ENCODE measurements at regions not wholly inside any gene's neighbourhood (a gene's known extent, or its start where the extent isn't known, plus 50 kb on each side); places are given as distances from the start of the nearest gene placed in this dataset.

DNA sequence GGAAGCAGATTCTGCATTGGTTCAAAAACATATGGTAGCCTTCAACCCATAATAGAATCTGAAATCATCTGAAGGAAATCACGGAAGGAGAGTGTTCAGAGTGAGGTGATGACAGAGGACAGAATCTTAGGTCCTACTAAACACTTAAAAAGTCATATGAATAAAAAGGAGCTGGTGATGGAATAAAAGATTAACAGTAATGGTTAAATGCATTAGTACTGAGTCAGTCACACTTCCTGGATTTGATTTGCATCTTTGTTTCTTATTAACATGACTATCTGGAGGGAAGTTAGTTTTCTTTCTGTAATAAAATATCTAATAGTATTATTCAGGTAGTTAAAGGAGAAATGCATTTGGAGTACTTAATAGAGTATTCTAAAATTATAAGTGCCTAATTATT is 296.3 kb upstream of the ATXN7L3B start (continued):
- TF ChIP-seq, protein P1, sequence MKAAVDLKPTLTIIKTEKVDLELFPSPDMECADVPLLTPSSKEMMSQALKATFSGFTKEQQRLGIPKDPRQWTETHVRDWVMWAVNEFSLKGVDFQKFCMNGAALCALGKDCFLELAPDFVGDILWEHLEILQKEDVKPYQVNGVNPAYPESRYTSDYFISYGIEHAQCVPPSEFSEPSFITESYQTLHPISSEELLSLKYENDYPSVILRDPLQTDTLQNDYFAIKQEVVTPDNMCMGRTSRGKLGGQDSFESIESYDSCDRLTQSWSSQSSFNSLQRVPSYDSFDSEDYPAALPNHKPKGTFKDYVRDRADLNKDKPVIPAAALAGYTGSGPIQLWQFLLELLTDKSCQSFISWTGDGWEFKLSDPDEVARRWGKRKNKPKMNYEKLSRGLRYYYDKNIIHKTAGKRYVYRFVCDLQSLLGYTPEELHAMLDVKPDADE (IDR thresholded peaks at IDR 0.05) = no peak
- TF ChIP-seq EZH2 (IDR thresholded peaks at IDR 0.05; ENCODE audit: low read depth, unreplicated experiment) (no peak), POLR2AphosphoS5 (IDR thresholded peaks at IDR 0.05; ENCODE audit: low read depth) (no peak), EZH2phosphoT487 (IDR thresholded peaks at IDR 0.05; ENCODE audit: unreplicated experiment) (no peak), STAT1 (IDR thresholded peaks at IDR 0.05; ENCODE audit: unreplicated experiment) (no peak), JUNB (IDR thresholded peaks at IDR 0.05; ENCODE audit: unreplicated experiment) (no peak), ZNF114 (CRISPR knock-in tag; IDR thresholded peaks at IDR 0.05) (no peak)
- TF ChIP-seq, protein P2, sequence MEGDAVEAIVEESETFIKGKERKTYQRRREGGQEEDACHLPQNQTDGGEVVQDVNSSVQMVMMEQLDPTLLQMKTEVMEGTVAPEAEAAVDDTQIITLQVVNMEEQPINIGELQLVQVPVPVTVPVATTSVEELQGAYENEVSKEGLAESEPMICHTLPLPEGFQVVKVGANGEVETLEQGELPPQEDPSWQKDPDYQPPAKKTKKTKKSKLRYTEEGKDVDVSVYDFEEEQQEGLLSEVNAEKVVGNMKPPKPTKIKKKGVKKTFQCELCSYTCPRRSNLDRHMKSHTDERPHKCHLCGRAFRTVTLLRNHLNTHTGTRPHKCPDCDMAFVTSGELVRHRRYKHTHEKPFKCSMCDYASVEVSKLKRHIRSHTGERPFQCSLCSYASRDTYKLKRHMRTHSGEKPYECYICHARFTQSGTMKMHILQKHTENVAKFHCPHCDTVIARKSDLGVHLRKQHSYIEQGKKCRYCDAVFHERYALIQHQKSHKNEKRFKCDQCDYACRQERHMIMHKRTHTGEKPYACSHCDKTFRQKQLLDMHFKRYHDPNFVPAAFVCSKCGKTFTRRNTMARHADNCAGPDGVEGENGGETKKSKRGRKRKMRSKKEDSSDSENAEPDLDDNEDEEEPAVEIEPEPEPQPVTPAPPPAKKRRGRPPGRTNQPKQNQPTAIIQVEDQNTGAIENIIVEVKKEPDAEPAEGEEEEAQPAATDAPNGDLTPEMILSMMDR (conservative IDR thresholded peaks at IDR 0.05; ENCODE audit: low read depth in 2 of 2) = no peak

DNA sequence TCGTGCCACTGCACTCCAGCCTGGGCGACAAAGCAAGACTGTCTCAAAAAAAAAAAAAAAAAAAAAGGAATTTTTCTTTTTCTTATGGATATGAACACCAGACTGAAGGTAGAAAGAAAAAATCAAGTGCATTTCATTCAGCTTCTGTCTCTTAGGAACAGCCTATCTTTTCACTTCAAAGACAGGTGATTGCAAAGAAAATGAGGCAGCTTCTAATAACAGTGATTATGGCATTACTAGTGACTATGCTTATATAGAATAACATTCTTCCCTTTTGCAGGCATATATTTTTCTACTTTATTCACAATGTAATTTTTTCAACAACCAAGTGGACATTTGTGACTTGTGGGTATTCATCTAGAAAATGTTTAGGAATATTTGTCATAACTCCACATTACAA is 295.5 kb upstream of the ATXN7L3B start:
- Histone ChIP-seq H3K9me2 (ENCODE audit: insufficient read depth) (peaks cover 6% of the 10 kb centered on the region; the same call in 1 of the 2 replicates), H3K4me3 (no peak overlapping the region), H2AFZ (no peak overlapping the region), H3K36me3 (ENCODE audit: insufficient read depth) (peaks cover 4% of the 10 kb centered on the region; the same call in 1 of the 2 replicates), H3K27ac (ENCODE audit: low read depth) (no peak overlapping the region), H3F3A (replicated peaks; ENCODE audit: low read depth) (no peaks in the 10 kb centered on the region), H3K4me2 (no peak overlapping the region), H3K4me1 (ENCODE audit: insufficient read depth) (peaks cover 7% of the 10 kb centered on the region; the same call in 1 of the 2 replicates), H4K20me1 (replicated peaks; ENCODE audit: insufficient read depth) (no peaks in the 10 kb centered on the region), H3K27me3 (ENCODE audit: insufficient read depth) (no peaks in the 10 kb centered on the region), H3K79me2 (replicated peaks; ENCODE audit: insufficient read depth) (no peaks in the 10 kb centered on the region)
- H3K27ac Mint-ChIP-seq = no peak overlapping the region
- H3K4me3 Mint-ChIP-seq = no peak overlapping the region
- H3K36me3 Mint-ChIP-seq (ENCODE audit: low read depth) = peaks cover 10% of the 10 kb centered on the region
- peaks cover 10% of the 10 kb centered on the region for H3K9me3 Mint-ChIP-seq
- ATAC-seq (no peak), DNase-seq (ENCODE audit: low spot score) (no peak)
- H3K4me1 Mint-ChIP-seq = peaks cover 5% of the 10 kb centered on the region; the same call in 2 of the 3 replicates
- H3K27me3 Mint-ChIP-seq (ENCODE audit: insufficient read depth, low read depth, poor library complexity) = no peaks in the 10 kb centered on the region
- no peak for TF ChIP-seq POLR2AphosphoS5 (IDR thresholded peaks at IDR 0.05; ENCODE audit: low read depth)
- TF ChIP-seq ZNF331 (CRISPR knock-in tag; IDR thresholded peaks at IDR 0.05; ENCODE audit: low read depth) = no peak
- TF ChIP-seq, protein P3, sequence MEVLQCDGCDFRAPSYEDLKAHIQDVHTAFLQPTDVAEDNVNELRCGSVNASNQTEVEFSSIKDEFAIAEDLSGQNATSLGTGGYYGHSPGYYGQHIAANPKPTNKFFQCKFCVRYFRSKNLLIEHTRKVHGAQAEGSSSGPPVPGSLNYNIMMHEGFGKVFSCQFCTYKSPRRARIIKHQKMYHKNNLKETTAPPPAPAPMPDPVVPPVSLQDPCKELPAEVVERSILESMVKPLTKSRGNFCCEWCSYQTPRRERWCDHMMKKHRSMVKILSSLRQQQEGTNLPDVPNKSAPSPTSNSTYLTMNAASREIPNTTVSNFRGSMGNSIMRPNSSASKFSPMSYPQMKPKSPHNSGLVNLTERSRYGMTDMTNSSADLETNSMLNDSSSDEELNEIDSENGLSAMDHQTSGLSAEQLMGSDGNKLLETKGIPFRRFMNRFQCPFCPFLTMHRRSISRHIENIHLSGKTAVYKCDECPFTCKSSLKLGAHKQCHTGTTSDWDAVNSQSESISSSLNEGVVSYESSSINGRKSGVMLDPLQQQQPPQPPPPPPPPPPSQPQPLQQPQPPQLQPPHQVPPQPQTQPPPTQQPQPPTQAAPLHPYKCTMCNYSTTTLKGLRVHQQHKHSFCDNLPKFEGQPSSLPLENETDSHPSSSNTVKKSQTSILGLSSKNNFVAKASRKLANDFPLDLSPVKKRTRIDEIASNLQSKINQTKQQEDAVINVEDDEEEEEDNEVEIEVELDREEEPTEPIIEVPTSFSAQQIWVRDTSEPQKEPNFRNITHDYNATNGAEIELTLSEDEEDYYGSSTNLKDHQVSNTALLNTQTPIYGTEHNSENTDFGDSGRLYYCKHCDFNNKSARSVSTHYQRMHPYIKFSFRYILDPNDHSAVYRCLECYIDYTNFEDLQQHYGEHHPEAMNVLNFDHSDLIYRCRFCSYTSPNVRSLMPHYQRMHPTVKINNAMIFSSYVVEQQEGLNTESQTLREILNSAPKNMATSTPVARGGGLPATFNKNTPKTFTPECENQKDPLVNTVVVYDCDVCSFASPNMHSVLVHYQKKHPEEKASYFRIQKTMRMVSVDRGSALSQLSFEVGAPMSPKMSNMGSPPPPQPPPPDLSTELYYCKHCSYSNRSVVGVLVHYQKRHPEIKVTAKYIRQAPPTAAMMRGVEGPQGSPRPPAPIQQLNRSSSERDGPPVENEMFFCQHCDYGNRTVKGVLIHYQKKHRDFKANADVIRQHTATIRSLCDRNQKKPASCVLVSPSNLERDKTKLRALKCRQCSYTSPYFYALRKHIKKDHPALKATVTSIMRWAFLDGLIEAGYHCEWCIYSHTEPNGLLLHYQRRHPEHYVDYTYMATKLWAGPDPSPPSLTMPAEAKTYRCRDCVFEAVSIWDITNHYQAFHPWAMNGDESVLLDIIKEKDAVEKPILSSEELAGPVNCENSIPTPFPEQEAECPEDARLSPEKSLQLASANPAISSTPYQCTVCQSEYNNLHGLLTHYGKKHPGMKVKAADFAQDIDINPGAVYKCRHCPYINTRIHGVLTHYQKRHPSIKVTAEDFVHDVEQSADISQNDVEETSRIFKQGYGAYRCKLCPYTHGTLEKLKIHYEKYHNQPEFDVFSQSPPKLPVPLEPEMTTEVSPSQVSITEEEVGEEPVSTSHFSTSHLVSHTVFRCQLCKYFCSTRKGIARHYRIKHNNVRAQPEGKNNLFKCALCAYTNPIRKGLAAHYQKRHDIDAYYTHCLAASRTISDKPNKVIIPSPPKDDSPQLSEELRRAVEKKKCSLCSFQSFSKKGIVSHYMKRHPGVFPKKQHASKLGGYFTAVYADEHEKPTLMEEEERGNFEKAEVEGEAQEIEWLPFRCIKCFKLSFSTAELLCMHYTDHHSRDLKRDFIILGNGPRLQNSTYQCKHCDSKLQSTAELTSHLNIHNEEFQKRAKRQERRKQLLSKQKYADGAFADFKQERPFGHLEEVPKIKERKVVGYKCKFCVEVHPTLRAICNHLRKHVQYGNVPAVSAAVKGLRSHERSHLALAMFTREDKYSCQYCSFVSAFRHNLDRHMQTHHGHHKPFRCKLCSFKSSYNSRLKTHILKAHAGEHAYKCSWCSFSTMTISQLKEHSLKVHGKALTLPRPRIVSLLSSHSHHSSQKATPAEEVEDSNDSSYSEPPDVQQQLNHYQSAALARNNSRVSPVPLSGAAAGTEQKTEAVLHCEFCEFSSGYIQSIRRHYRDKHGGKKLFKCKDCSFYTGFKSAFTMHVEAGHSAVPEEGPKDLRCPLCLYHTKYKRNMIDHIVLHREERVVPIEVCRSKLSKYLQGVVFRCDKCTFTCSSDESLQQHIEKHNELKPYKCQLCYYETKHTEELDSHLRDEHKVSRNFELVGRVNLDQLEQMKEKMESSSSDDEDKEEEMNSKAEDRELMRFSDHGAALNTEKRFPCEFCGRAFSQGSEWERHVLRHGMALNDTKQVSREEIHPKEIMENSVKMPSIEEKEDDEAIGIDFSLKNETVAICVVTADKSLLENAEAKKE (CRISPR knock-in tag; IDR thresholded peaks at IDR 0.05) = no peak
- TF ChIP-seq, protein P1 (IDR thresholded peaks at IDR 0.05) = no peak
- no peak for TF ChIP-seq EZH2 (IDR thresholded peaks at IDR 0.05; ENCODE audit: low read depth, unreplicated experiment)
- no peak for TF ChIP-seq EZH2phosphoT487 (IDR thresholded peaks at IDR 0.05; ENCODE audit: unreplicated experiment)
- TF ChIP-seq, protein P2 (conservative IDR thresholded peaks at IDR 0.05; ENCODE audit: low read depth in 2 of 2) = no peak
- no peak for TF ChIP-seq NANOG (IDR thresholded peaks at IDR 0.05; ENCODE audit: borderline replicate concordance)
- no peak for TF ChIP-seq JUNB (IDR thresholded peaks at IDR 0.05; ENCODE audit: unreplicated experiment)
- TF ChIP-seq CREB1 (CRISPR knock-in tag; IDR thresholded peaks at IDR 0.05; ENCODE audit: low read depth) = no peak
- no peak for TF ChIP-seq STAT1 (IDR thresholded peaks at IDR 0.05; ENCODE audit: unreplicated experiment)

Data from GM23338 (cell line).